Esophagus muscularis mucosa (tissue), 3 donors: ENCODE measurements at regions not wholly inside any gene's neighbourhood (a gene's known extent, or its start where the extent isn't known, plus 50 kb on each side); places are given as distances from the start of the nearest gene placed in this dataset.

Experiments used
- EP300 ChIP-seq: sonication (generic); formaldehyde crosslinking; IDR thresholded peaks from one replicate; pipeline ENCODE4 v1.6.1; 2017; ENCODE audit warnings: antibody characterized with exemption
- TF ChIP-seq, protein P1 (sequence below), 3 experiments: fragments of 200-600 bp in 2 of 3; fragments of 450-650 bp in 1 of 3; sonication (generic) in 2 of 3; IDR thresholded peaks; one replicate each; pipeline ENCODE4 v1.5.1; 2017 to 2019; ENCODE audit warnings: antibody characterized with exemption in 3 of 3, mild to moderate bottlenecking in 2 of 3, moderate library complexity in 1 of 3

DNA sequence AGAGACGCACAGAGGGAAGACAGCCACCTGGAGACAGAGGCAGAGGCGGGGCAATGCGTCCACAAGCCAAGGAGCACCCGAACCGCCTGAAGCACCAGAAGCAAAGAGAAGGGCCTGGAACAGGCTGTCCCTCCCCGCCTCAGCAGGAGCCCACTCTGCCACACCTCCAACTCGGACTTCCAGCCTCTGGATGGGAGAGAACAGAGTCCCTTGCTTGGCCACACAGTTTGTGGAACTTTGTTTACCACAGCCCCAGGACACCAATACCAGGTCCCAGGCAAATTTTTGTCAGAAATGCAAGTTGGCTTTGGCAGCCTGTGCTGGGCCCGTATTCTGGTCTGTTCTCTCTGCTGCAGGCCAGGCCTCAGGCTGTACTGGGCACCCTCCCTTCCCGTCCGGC lies 87.5 kb upstream of the RPS6KA2 start:
- TF ChIP-seq EP300: no peak
- TF ChIP-seq, protein P1, sequence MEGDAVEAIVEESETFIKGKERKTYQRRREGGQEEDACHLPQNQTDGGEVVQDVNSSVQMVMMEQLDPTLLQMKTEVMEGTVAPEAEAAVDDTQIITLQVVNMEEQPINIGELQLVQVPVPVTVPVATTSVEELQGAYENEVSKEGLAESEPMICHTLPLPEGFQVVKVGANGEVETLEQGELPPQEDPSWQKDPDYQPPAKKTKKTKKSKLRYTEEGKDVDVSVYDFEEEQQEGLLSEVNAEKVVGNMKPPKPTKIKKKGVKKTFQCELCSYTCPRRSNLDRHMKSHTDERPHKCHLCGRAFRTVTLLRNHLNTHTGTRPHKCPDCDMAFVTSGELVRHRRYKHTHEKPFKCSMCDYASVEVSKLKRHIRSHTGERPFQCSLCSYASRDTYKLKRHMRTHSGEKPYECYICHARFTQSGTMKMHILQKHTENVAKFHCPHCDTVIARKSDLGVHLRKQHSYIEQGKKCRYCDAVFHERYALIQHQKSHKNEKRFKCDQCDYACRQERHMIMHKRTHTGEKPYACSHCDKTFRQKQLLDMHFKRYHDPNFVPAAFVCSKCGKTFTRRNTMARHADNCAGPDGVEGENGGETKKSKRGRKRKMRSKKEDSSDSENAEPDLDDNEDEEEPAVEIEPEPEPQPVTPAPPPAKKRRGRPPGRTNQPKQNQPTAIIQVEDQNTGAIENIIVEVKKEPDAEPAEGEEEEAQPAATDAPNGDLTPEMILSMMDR (IDR thresholded peaks at IDR 0.05): no peak
